Daoy (cell line): ENCODE measurements at regions not wholly inside any gene's neighbourhood (a gene's known extent, or its start where the extent isn't known, plus 50 kb on each side); places are given as distances from the start of the nearest gene placed in this dataset.
A peak's percentile ranks its signal among the peaks of the same experiment; 100 is the strongest.
"Not testable (repeated sequence)": the region's sequence is repeated elsewhere in the genome, so short reads cannot be mapped to it uniquely, and the experiment has no call there.

ENCODE experiments used
- DNase-seq: peaks from one replicate; pipeline ENCODE4 v3.0.0-alpha.2; 2015; ENCODE audit warnings: low read depth

DNA sequence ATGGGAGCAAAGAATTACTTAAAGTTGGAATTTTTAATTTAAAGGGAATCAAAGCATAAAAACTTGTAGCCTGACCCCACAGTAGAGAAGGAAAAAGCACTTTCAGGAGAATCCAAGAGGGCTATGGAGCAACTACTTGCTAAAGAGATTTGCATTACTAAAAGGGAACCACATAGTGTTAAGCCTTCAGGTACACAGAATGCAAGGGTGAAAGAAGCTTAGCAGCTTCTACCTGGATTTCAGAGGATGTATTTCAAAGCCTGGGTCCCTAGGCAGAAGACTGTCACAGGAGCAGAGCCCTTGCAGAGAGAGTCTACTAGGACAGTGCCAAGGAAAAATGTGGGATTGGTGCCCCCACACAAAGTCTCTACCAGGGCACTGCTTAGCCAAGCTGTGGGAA lies 575.0 kb downstream of the GBE1 start:
- DNase-seq = no peak

- DNase-seq = not testable (repeated sequence)
Observed at GRCh38 chr3:81182086-81182875, 579.2 kb downstream of the GBE1 start.

- DNase-seq = peak; percentile 1
Observed at GRCh38 chr3:81173514-81173913, 587.9 kb downstream of the GBE1 start.

DNA sequence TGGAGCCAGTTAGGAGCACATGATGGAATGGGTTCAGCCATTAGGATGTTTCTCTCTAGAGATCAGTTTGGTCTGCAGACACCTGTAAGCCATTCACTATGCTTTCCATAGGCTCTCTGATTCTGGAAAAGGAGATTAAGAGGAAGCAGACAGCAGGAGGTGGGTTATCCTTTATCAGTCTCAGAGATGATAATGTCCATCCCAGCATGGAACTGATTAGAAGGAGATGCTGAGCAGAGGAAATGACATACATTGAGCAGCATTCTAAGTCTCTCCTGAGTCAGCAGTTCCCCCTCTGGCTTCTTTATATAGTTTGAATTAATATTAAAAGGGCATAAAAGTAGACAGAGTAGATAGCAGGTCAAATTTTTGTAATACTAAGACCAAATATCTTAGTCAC lies 591.1 kb downstream of the GBE1 start:
- no peak for DNase-seq

DNA sequence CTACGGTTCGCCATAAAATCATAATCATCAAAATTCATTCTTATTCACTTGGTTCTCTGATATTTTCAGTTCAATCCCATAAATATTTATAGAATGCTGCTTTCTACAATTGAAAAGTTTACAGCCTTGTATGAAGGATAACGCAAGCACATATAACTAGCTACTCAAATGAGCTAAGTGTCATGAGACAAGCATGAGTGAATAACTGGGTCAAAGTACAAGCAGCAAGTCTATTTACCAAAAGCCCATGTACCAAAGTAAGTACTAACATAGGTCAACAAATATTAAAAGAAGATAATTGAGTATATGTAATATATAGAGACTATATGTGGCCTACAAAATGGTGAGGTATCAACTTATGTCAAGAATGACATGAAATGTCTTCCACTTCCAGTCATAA lies 596.6 kb downstream of the GBE1 start:
- no peak for DNase-seq

DNA sequence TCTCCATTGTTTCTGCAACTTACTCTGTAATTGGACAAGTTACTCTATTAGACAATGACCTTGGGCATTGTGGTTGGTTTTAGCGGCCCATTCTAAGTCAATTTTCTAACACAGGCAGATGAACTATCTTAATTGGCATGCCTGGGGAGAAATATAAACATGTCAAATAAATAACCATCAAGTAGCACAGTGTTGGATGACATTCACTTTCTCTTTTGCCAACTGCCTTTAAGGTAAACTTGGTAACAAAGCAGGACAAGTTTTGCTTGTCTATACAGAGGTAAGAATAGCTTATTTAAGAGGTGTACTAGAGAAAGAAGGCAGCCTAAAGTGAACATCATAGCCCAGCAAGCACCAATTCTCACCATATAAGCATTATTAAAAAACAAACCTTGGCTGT lies 599.6 kb downstream of the GBE1 start:
- DNase-seq = no peak

- no peak for DNase-seq
Observed at GRCh38 chr3:81161100-81161499, 600.3 kb downstream of the GBE1 start.

- DNase-seq = peak; percentile 0
Observed at GRCh38 chr3:81154611-81155143, 606.8 kb downstream of the GBE1 start.

DNA sequence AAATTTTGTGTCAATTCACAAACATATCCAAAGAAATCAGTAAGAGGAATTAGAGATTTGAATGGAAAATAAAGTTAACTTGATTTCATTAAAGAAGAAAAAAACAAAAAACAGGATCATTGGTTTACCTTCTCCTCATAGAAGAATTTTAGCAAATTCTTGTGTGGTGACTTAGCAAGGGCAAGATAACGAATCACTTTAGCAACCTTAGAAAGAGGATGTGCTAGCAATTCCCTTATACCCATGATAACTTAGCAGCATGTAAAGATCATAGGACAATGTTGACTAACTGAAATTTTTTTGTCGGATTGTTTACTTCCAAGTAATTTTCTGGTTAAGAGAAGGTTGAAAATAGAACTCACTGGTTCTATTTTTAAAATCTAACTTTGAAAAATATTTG lies 609.3 kb downstream of the GBE1 start:
- no peak for DNase-seq

DNA sequence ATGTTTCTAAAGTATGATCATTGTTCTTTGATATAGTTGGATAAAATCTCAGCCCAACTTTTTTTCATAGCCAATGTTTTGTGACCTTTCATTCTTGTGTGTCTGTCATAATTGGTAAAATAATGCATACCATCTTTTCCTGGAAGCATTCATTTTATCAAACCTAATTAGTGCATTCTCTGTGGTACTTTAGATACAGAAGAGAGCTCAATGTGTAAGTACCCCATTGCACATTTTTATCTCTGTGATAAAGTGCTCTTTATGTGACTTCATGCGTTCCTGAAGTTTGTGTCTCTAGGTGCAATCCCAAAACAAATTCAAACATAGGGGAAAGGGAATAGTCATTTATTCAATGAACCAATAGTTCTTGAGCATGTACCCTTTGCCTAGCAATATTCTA lies 628.5 kb downstream of the GBE1 start:
- no peak for DNase-seq

- DNase-seq = peak; percentile 2
Observed at GRCh38 chr3:81105789-81106488, 655.5 kb downstream of the GBE1 start.

- DNase-seq = no peak
Observed at GRCh38 chr3:81105206-81105605, 656.2 kb downstream of the GBE1 start.

DNA sequence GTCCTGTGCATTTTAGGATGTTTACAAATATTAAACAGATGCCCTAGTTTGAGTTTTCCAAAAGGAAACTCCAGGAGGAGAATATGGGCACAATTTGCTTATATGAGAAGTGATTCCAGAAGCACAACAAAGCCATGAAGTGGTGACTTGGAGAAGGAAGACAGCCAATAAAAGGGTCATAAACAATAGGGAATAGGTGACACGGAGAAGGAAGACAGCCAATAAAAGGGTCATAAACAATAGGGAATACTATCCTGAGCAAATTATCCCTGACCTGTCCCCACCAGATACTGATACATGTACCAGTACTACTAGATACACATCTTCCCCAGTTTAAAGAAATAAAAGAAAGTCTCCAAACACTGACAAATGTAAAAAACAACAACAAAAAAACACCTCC lies 663.6 kb downstream of the GBE1 start:
- no peak for DNase-seq

GRCh38 chr3:81095956-81096355 lies 665.5 kb downstream of the GBE1 start:
- DNase-seq = no peak

- no peak for DNase-seq
Observed at GRCh38 chr3:81094986-81095385, 666.5 kb downstream of the GBE1 start.

DNA sequence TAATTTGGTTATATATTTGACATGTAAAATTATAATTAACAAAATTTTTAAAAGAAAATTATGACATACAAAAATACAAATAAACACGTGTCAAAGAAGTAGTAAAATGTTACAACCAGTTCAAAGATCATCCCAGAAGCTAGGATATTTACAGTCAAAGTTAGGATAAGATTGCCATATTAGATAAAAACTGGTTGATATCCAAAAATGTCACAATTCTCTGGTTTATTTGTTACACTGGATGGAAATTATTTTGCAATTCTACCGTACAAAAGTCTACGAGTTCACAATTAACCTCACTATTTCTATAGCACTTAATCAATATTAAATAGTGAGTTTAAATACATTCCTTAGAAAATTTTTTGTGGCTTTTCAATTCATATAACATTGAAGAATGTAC lies 673.8 kb downstream of the GBE1 start:
- no peak for DNase-seq

GRCh38 chr3:81086348-81086747 lies 675.1 kb downstream of the GBE1 start:
- no peak for DNase-seq

DNA sequence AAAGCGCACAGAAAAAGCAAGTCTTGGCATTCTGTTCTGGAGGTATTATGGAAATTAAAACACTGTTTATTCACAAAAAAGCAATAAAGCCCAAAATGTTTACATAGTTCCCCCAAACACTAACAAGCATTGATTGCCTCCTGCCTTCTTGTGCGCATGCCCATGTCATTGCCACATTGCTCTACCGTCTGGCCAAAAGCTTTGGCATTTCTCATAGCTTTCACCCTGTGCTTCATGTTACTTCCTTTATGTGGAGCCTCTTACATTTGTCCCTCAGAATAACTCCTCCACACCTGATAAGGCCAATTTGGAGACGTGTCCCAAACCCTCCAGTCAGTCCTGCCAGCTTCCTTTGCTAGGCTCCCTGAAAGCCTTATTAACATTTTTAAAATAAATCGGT lies 680.8 kb downstream of the GBE1 start:
- DNase-seq = no peak

DNA sequence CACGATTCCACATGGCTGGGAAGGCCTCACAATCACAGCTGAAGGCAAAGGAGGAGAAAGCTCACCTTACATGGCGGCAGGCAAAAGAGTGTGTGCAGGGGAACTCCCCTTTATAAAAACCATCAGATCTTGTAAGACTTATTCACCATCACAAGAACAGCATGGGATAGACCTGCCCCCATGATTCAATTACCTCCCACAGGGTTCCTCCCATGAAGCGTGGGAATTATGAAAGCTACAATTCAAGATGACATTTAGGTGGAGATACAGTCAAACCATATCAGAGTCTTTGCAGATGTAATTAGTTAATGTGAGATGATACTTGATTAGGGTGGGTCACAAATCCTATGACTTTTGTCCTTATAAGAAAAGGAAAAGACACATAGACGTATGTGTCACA lies 688.9 kb downstream of the GBE1 start:
- DNase-seq = no peak

GRCh38 chr3:81068546-81068945 lies 692.9 kb downstream of the GBE1 start:
- no peak for DNase-seq

DNA sequence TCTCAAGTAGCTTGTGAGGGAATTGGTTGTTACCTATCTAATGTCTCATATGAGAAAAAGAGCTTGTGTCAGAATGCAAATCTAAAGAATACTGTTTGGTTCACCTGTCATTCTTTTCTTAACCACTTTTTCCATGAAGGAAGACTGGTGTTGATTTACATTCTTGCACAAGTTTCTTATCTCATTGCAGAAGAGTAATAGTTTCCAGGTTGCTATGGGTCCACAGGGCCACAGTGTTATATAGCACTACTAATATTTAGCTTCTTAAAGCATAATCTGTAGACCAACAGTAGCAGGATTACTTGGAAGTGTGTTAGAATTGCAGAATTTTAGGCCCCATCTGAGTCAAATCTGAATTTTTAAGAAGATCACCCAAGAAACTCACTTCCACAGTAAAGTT lies 697.5 kb downstream of the GBE1 start:
- DNase-seq = no peak

DNA sequence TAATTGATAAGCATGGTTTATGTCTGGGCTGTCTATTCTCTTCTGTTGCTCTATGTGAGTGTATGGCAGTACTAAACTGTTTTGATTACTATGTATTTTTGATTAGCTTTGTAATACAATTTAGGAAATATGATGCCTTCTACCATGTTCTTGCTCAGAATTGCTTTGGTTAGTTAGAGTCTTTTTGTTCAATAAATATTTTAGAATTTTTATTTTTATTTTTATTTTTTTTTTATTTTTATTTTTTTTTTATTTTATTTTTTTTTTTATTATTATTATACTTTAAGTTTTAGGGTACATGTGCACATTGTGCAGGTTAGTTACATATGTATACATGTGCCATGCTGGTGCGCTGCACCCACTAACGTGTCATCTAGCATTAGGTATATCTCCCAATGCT lies 710.3 kb downstream of the GBE1 start:
- DNase-seq = not testable (repeated sequence)

DNA sequence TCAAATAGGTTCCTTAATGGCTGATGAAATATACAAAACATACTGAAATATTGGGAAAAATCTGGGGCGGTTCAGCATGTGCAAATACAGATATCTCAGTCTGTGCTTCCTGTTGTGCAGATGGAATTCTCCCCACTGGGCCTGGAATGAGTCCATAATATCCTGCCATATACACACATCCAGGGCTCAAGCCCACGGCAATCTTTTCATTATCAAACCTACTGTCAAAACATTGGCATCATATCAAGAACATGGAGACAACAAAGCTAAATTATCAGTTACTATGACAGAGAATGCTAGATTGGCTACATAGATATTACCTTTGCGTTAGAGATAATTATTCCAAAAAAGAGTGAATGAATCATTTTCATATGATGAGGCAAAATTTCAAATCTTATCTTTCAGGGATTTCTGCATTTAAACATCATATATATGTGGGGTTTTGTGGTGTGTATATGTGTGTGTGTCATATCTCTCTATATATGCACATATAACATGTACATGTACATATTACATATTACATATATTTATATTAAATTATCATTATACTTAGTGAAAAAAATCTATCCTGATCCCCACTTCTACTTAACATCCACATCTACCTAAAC lies 713.3 kb downstream of the GBE1 start:
- no peak for DNase-seq
